T-helper 17 cell (primary cell): ENCODE measurements at regions not wholly inside any gene's neighbourhood (a gene's known extent, or its start where the extent isn't known, plus 50 kb on each side); places are given as distances from the start of the nearest gene placed in this dataset.

Experiments
- ATAC-seq: fragments of 150-1000 bp; cut with Tn5 transposase; 2 replicates; pipeline ENCODE4 v1.10.0; 2021; ENCODE audit warnings: mild to moderate bottlenecking, moderate library complexity
- DNase-seq, 3 donors: peaks; one replicate each; pipeline versions ENCODE4 v3.0.0 to v3.0.0-alpha.2; 2020 to 2021
- H3K9me3 ChIP-seq: one replicate; pipeline ENCODE4 v1.7.0; 2013; ENCODE audit warnings: low read length, mild to moderate bottlenecking; ENCODE audit not compliant: control insufficient read depth, poor library complexity, severe bottlenecking
- H3K27ac Mint-ChIP-seq: one replicate; pipeline ENCODE4 v1.8.0; 2022; ENCODE audit warnings: mild to moderate bottlenecking, moderate library complexity, mixed read lengths
- H3K27me3 Mint-ChIP-seq: one replicate; pipeline ENCODE4 v1.8.0; 2022; ENCODE audit warnings: mixed read lengths
- H3K36me3 Mint-ChIP-seq: one replicate; pipeline ENCODE4 v1.8.0; 2022; ENCODE audit warnings: low read depth, mixed read lengths
- H3K4me1 Mint-ChIP-seq: one replicate; pipeline ENCODE4 v1.8.0; 2022; ENCODE audit warnings: mild to moderate bottlenecking, mixed read lengths
- H3K4me3 Mint-ChIP-seq: one replicate; pipeline ENCODE4 v1.8.0; 2022; ENCODE audit warnings: mild to moderate bottlenecking, moderate library complexity, mixed read lengths

GRCh38 chr18:24840640-24841039 is 380.2 kb downstream of the HRH4 start:
- ATAC-seq (no peak), DNase-seq (no peak)
- no peaks in the 10 kb centered on the region for H3K36me3 Mint-ChIP-seq
- H3K4me3 Mint-ChIP-seq, result no peak overlapping the region
- no peaks in the 10 kb centered on the region for H3K4me1 Mint-ChIP-seq
- H3K27ac Mint-ChIP-seq, result no peak overlapping the region
- H3K27me3 Mint-ChIP-seq, result peaks cover 10% of the 10 kb centered on the region
- H3K9me3 ChIP-seq, result no peaks in the 10 kb centered on the region

DNA sequence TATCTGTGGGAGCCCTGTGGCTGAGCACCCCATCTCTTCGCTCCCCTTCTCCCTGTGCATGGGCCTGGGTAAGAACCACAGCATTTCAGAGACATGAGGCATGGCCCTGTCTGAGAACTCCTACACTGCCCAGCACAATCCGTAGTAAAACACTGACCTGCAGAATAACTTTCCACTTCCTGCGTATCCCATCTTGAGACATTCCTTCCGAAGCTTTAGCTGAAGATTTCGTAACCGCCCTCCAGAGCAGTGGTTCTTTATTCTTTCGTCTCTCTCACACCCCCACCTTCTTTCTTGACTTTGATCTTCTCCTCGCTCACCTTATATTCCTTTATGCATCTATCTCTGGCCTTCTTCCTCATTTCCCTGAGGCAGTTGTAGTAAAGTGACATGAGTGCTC is 381.1 kb downstream of the HRH4 start:
- Mint-ChIP-seq H3K4me1 (no peaks in the 10 kb centered on the region), H3K27ac (no peak overlapping the region), H3K27me3 (peaks cover 10% of the 10 kb centered on the region), H3K36me3 (no peaks in the 10 kb centered on the region), H3K4me3 (no peak overlapping the region)
- no peaks in the 10 kb centered on the region for H3K9me3 ChIP-seq
- ATAC-seq (no peak), DNase-seq (no peak)

- Mint-ChIP-seq H3K36me3 (no peaks in the 10 kb centered on the region), H3K4me1 (no peaks in the 10 kb centered on the region), H3K27me3 (peaks cover 10% of the 10 kb centered on the region), H3K4me3 (no peak overlapping the region), H3K27ac (no peak overlapping the region)
- H3K9me3 ChIP-seq, result no peaks in the 10 kb centered on the region
- no peak for ATAC-seq
- no peak for DNase-seq
Observed at GRCh38 chr18:24843123-24843522, 382.7 kb downstream of the HRH4 start.

DNA sequence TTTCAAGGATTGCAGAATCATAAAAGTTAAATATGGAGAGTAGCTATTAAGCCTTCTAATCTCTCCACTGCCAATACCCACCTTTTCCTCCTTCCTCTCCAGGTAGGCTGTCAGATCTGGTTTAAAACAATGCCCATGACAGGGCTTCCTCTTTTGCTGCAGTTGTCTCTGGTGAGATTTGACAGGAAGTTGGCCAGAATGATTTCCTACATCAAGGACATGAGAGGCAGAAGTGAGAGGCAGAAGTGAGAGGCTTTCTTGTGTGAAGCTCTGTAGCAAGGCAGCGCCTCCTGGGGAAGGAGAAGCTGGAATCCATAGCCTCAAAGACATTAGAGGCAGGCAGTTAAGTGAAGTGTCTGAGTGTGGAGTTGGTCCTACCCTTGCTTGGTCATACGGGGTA is 385.7 kb downstream of the HRH4 start:
- Mint-ChIP-seq H3K27me3 (peaks cover 10% of the 10 kb centered on the region), H3K27ac (no peak overlapping the region), H3K4me1 (no peaks in the 10 kb centered on the region), H3K4me3 (no peak overlapping the region), H3K36me3 (no peaks in the 10 kb centered on the region)
- H3K9me3 ChIP-seq, result no peaks in the 10 kb centered on the region
- no peak for DNase-seq
- no peak for ATAC-seq

- Mint-ChIP-seq H3K4me3 (no peak overlapping the region), H3K27me3 (peaks cover under 1% of the 10 kb centered on the region), H3K27ac (no peak overlapping the region), H3K4me1 (no peaks in the 10 kb centered on the region), H3K36me3 (peaks cover 2% of the 10 kb centered on the region)
- no peaks in the 10 kb centered on the region for H3K9me3 ChIP-seq
- no peak for DNase-seq
- no peak for ATAC-seq
Observed at GRCh38 chr18:24850532-24850931, 390.1 kb downstream of the HRH4 start.

DNA sequence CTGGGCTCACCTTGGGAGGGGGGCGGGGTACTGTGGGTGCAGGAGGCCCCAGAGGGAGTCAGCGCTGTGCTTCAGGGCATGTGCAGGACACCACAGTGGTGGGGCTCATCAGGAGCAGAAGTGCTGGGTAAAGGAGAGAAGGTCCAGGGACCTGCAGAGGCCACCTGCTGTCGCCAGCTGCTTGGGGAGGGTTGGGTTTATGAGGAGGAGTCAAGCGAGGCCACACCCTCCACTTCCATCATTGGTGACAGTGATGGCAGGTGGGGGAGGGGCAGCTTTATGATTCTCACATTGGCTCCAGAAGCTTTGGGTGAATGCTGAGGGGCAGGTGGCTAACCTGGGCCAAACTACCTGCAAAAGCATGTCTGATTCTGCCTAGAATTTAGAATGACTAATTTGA is 392.6 kb downstream of the HRH4 start:
- no peaks in the 10 kb centered on the region for H3K4me1 Mint-ChIP-seq
- H3K27me3 Mint-ChIP-seq, result no peaks in the 10 kb centered on the region
- H3K36me3 Mint-ChIP-seq, result peaks cover 2% of the 10 kb centered on the region
- H3K27ac Mint-ChIP-seq, result no peak overlapping the region
- H3K9me3 ChIP-seq, result no peaks in the 10 kb centered on the region
- no peak overlapping the region for H3K4me3 Mint-ChIP-seq
- DNase-seq, result no peak
- ATAC-seq, result no peak

GRCh38 chr18:24860978-24861680 is 400.7 kb downstream of the HRH4 start:
- no peak overlapping the region for H3K27ac Mint-ChIP-seq
- DNase-seq, result no peak
- ATAC-seq, result no peak
- H3K9me3 ChIP-seq, result no peaks in the 10 kb centered on the region
- peaks cover 2% of the 10 kb centered on the region for H3K36me3 Mint-ChIP-seq
- no peaks in the 10 kb centered on the region for H3K27me3 Mint-ChIP-seq
- H3K4me1 Mint-ChIP-seq, result no peaks in the 10 kb centered on the region
- no peak overlapping the region for H3K4me3 Mint-ChIP-seq

DNA sequence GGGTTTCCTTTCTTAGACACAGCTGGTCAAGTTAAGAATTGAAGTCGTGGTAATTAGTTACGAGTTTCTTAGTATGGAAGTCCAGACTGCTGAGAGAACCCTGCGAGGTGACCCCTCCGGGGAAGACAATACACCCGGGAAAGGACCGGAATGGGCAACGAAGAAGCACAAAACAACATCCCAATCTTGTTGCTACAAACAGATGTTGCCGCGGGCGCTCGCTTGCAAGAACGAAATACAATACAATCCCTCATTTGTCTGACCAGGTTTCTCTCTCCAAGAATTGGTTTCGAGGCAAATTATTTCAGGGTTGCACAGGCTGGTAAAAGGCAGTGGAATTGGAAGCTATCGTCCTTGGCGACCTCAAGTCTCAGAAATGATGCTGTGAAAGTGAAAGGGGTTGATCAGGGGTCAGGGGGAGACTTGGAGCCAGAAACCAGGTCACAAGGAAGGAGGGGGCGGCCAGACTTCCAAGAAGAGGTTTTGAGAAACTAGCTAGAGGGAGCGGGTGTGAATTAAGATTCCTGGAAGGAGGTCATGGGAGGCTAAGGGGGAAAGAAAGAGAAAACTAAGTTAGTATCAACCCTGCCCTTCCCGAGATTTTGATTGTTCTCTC is 401.9 kb downstream of the HRH4 start:
- H3K27me3 Mint-ChIP-seq, result peaks cover 1% of the 10 kb centered on the region
- H3K4me1 Mint-ChIP-seq, result no peaks in the 10 kb centered on the region
- DNase-seq (no peak), ATAC-seq (no peak)
- H3K4me3 Mint-ChIP-seq, result no peak overlapping the region
- peaks cover 2% of the 10 kb centered on the region for H3K36me3 Mint-ChIP-seq
- no peak overlapping the region for H3K27ac Mint-ChIP-seq
- H3K9me3 ChIP-seq, result no peaks in the 10 kb centered on the region

GRCh38 chr18:24868311-24868710 is 407.9 kb downstream of the HRH4 start:
- ATAC-seq (no peak), DNase-seq (no peak)
- no peaks in the 10 kb centered on the region for H3K9me3 ChIP-seq
- Mint-ChIP-seq H3K27me3 (peaks cover 25% of the 10 kb centered on the region), H3K4me1 (no peaks in the 10 kb centered on the region), H3K27ac (no peak overlapping the region), H3K36me3 (no peaks in the 10 kb centered on the region), H3K4me3 (no peak overlapping the region)

DNA sequence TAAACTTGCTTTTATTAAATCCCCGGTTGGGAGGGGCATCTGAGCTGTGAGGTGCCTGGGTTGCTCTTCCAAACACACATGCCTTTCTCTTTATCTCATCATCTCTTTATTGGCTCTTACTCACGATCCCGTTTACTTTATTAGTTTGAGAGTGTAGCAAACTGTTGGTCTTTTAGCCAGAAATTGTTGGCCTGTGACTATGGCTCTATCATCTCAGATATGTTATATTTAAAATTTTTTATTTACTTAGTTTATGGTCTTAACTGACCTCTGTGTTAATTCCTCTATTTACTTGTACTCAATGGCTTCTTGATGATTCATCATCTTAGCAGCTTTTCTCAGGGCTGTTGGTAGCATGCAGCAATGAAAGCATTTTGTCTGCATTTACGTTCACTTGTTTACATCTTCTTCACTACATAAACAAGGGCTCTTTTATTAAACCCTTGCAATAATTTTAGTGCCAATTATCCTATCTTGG is 408.4 kb downstream of the HRH4 start:
- no peak for ATAC-seq
- Mint-ChIP-seq H3K27ac (no peak overlapping the region), H3K27me3 (peaks cover 28% of the 10 kb centered on the region), H3K4me3 (no peak overlapping the region), H3K36me3 (no peaks in the 10 kb centered on the region), H3K4me1 (no peaks in the 10 kb centered on the region)
- DNase-seq, result no peak
- H3K9me3 ChIP-seq, result no peaks in the 10 kb centered on the region

DNA sequence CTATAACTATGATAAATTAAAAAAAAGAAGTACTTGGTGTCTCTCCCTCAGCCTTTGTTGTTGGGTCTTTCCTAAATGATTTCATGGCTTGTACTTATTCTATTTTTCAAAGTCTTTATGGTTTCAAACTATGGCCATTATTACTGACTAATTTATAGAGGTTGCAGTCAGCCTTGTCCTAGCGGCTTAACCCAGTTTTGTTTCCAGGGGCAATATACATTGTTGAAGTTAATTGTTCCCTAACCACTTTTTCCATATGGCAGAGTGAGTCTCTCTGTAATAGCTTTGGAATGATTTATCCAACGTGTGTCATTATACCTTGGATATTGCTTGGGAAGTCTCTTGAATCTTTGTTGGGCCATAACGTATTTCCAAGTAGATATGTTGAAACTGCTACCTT is 408.8 kb downstream of the HRH4 start:
- ATAC-seq (no peak), DNase-seq (no peak)
- H3K4me3 Mint-ChIP-seq, result no peak overlapping the region
- no peaks in the 10 kb centered on the region for H3K36me3 Mint-ChIP-seq
- H3K4me1 Mint-ChIP-seq, result no peaks in the 10 kb centered on the region
- no peaks in the 10 kb centered on the region for H3K9me3 ChIP-seq
- H3K27ac Mint-ChIP-seq, result no peak overlapping the region
- H3K27me3 Mint-ChIP-seq, result peaks cover 31% of the 10 kb centered on the region

- no peak for DNase-seq
- H3K36me3 Mint-ChIP-seq, result no peaks in the 10 kb centered on the region
- no peaks in the 10 kb centered on the region for H3K4me1 Mint-ChIP-seq
- H3K4me3 Mint-ChIP-seq, result no peak overlapping the region
- no peaks in the 10 kb centered on the region for H3K9me3 ChIP-seq
- no peak for ATAC-seq
- peaks cover 27% of the 10 kb centered on the region for H3K27me3 Mint-ChIP-seq
- no peak overlapping the region for H3K27ac Mint-ChIP-seq
Observed at GRCh38 chr18:24875286-24875685, 414.8 kb downstream of the HRH4 start.

DNA sequence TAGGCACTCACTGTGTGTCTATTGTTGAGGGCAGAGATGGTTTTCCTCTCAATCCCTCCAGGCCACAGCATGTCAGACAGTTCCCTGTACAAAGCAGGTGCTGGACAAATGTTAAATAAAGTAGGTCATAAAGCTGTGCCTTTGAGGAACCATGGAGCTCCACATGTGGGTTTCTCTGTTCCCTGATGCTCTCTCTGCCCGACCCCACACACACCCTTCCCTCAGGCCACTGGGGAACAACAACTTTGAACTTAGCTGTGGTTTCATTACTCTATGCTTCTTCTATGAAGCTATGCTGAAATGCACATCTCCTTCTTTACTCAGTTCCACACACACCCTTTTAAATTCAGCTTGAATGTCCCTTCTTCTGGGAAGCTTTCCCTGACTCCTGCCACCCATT is 415.3 kb downstream of the HRH4 start:
- no peak overlapping the region for H3K27ac Mint-ChIP-seq
- ATAC-seq, result no peak
- H3K9me3 ChIP-seq, result no peaks in the 10 kb centered on the region
- no peak for DNase-seq
- H3K27me3 Mint-ChIP-seq, result peaks cover 22% of the 10 kb centered on the region
- no peaks in the 10 kb centered on the region for H3K4me1 Mint-ChIP-seq
- H3K36me3 Mint-ChIP-seq, result no peaks in the 10 kb centered on the region
- no peak overlapping the region for H3K4me3 Mint-ChIP-seq

- Mint-ChIP-seq H3K4me3 (no peak overlapping the region), H3K4me1 (no peaks in the 10 kb centered on the region), H3K27me3 (peaks cover 20% of the 10 kb centered on the region), H3K27ac (no peak overlapping the region), H3K36me3 (no peaks in the 10 kb centered on the region)
- peaks cover 3% of the 10 kb centered on the region for H3K9me3 ChIP-seq
- DNase-seq, result no peak
- no peak for ATAC-seq
Observed at GRCh38 chr18:24876266-24876665, 415.8 kb downstream of the HRH4 start.
